Activated CD4-positive, CD25-positive, alpha-beta regulatory T cell treated with anti-CD3 and anti-CD28 coated beads, Interleukin-2, amount 50 U/mL, for 72 hours (primary cell): ENCODE measurements at regions not wholly inside any gene's neighbourhood (a gene's known extent, or its start where the extent isn't known, plus 50 kb on each side); places are given as distances from the start of the nearest gene placed in this dataset.
"Not testable (repeated sequence)": the region's sequence is repeated elsewhere in the genome, so short reads cannot be mapped to it uniquely, and the experiment has no call there.

Experiments
- DNase-seq: peaks from one replicate; pipeline ENCODE4 v3.0.0; 2021

DNA sequence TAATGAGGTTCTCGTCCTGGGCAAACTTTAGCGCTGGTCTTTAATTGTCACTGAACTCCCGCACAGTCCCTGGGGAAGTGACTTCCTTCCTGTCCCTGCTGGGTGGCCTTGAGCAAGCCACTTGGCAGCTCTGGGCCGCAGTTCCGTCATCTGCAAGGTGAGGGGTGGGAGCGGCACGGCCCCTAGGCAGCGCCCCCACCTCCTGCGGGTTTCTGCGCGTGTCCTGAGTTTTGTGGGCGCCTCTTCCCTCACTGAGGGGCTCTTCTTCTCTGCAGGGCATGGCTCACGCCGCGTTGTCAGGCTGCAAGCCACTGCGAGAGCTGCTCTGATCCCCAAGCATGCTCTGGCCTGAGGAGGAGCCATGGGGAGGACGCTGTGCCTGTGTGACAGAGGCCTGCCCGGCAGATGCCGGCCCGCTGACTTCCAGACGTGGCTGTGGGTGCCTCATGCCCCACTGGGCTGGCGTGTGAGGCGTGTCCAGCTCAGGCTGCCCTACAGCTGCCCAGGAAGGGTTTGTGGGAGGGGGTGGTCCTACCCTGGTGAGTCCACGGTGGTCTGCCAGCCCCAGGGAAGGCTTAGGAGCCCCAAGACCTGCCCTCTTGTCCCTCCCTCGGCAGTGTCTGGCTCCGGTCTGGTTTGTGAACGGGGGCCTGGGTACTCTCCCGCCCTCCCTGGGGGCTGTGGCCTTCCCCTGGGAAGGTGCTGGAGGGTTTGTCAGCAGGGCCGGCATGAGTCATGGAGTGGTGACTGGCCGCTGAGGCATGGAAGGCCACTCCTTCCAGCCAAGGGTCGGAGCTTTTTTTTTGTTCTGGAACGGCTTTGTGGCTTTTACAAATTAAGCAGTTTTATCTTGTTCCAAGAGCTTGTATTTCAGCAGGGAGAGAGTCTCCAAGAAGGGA is 182.0 kb downstream of the SEC14L1 start:
- DNase-seq: peak; percentile 31

DNA sequence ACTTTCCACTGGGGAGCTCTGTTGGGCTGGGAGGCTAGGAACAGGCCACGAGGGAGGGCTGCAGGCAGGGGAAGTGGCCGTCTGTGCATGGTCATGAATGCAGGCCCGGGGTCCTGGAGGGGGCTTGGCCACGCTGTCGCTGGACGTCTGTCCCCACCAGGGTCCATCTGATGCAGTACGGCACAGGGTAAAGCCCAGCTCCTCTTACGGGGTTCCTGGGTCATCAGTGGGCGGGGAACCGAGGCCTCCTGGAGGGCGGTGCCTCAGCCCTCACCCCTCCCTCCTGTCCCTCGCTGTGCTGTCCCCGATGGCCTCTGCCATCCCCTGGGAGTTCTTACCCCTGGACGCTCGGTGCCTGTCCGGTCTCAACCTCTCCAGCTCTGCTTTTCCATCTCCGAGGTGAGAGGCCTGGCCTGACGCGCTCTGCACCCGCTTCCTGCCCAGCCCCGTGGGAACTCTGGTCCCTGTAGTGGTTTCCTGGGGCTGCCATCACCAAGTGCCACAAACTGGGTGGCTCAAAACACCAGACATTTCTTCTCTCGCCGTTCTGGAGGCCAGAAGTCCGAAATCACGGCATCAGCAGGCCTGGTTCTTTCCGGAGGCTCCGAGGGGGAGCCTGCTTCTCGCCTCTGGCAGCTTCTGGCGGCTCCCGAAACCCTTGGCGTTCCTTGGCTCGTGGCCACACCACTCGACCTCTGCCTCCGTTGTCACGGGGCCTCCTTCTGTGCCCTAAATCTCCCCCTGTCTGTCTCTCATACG is 182.8 kb downstream of the SEC14L1 start:
- DNase-seq: peak; percentile 30

- DNase-seq: peak; percentile 21
These were observed 183.5 kb downstream of the SEC14L1 start for GRCh38 chr17:77324227-77324626.

GRCh38 chr17:77325577-77326075 is 184.9 kb downstream of the SEC14L1 start:
- no peak for DNase-seq

GRCh38 chr17:77326076-77326591 is 185.4 kb downstream of the SEC14L1 start:
- DNase-seq: peak; percentile 30

DNA sequence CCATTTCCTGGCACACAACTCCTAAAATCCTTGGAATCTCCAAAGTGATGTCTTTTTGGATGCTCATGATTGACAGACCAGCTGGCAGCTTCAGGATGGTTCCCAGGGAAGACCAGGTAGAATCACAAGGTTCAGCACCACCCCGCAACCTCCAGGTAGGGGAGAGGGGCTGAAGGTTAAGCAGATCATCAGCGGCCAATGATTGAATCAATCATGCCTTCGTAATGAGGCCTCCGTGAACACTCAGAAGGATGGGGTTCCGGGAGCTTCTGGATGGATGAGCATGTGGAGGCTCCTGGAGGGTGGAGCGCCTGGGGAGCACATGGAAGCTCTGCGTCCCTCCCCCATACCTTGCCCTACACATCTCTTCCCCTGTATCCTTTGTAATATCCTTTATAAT is 185.9 kb downstream of the SEC14L1 start:
- DNase-seq: peak; percentile 27

GRCh38 chr17:77327181-77327565 is 186.4 kb downstream of the SEC14L1 start:
- peak; percentile 28 for DNase-seq

- peak; percentile 21 for DNase-seq
These were observed 187.0 kb downstream of the SEC14L1 start for GRCh38 chr17:77327566-77328464.

DNA sequence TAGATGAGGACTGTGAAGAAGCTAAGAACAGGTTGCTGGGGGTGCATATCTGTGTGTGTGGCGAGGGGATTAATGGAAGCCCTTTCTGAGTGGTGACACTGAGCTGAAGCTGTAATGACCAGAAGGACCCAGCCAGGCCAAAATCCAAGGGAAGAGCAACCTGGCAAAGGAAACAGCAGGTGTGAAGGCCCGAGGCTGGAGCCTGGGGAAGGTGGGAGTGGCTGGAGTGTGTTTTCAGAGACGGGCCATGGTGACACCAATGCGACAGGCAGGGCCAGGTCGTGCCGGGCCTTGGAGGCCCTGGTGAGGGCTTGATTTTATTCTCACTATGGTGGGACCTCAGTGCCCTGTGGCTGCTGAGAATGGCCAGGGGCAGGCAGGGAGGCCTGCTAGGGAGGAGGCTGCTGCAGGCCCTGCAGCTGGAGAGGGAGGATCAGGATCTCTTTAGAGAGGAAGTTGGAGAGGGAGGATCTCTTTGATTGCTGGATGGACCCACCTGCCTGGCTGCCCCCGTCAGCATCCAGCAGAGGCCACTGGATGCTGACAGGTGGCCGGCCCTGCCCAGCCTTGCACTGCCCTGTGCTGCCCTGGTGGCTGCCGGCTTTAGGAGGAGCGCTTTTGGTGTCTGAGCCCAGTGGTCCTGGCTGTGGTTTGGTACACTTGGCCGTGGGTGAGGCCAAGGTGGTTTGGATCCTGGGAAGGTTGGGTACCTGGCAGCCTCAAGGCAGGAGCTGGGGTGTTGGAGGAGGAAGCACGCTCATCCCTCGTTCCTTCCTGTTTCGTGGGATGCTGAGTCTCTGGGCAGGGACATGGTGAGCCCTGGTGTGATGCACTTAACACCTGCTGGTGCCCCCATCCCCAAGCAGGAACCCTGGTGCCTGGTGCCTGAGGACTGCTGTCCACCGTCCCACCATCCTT is 188.3 kb downstream of the SEC14L1 start:
- peak; percentile 29 for DNase-seq

DNA sequence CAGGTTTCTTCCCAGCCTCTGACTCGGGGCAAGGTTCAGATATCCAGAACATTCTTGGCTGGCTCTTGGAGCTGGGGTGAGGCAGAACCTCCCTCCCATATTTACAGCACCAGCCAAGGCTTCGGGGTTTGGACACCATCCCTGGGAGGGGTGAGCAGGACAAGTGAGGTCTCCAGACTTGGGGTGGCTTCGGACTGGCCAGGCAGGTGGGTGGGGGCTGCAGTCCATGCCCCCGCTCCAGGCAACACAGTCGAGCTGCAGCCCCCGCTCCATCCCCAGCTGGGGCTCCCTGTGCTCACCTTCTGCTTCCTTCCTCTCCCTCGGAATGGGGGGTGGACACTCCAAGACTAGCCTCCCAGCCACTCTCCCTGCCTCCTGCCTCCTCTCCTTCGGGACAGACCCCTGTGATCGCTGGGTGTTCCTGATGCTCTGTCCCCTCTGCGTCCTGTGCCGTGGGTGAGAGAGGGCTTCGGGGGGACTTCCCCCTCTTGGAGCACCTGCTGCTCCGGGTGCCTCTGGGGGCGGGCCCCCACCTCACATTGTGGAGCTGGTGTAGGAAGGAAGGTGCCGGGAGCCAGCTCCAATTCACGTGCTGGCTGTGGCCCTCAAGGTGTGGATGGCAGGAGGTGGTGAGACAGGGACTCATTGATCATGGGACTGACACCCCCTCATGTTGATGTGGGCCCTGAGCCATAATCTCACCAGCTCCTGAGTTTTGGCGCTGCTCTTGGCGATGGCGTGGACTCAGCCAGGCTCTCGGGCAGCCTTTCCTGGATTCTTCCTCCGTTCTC is 189.2 kb downstream of the SEC14L1 start:
- peak; percentile 31 for DNase-seq

DNA sequence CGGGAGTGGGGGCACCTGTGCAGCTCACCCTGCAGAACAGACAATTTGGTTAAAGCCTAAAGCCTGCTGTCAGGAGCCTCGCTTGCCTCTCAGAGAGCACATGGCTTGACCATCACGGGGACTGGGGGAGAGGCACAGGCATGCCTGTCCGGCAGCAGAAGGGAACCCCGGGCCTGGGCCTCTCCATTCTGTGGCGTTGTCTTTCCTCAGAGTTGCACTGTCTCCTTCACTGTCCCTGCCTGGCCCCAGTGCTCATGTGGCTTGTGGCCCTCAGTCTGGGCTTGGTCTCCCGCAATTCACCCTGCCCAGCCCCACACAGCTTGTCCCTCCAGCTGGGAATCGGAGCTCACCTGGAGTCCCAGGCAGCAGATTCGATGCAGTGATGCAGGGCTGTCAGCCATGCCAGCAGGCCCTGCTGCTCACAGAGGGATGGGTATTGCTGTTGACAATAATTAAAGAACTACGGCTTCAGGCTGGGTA is 189.9 kb downstream of the SEC14L1 start:
- peak; percentile 28 for DNase-seq

- DNase-seq: peak; percentile 98
These were observed 190.6 kb downstream of the SEC14L1 start for GRCh38 chr17:77331301-77331864.

DNA sequence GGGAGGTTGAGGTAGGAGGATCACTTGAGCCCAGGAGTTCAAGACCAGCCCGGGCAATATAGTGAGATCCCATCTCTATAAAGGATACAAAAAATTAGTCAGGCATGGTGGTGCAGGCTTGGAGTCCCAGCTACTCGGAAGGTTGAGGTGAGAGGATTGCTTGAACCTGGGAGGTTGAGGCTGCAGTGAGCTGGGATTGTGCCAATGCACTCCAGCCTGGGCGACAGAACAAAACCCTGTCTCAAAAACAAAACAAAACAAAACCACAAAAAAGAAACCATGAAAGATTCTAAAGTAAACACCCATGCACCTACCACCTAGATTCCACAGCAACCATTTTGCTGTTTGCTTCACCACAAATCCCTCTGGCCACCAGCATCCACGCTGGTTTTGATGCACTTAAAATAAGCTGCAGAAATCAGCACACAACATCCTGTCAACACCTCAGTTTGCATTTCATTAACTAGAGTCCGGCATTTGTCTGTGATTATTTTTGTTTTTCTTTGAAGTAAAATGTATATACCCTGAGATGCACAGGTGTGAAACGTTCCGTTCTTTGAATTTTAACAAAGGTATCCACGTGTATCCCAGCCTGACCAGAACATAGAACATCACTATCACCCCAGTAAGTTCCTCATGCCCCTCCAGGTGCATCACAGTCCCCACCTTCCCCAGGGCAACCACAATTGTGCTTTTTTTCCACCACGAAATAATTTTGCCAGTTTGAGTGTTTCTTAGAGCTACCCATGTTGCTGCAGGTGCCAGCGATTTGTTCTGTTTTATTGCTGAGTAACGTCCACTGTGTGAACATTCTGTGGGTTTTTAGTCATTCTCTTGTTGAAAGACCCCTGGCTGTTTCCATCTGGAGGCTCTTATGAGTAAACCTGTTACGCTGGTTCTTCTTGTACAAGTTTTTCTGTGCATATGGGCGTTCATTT is 191.5 kb downstream of the SEC14L1 start:
- peak; percentile 26 for DNase-seq

- DNase-seq: no peak
These were observed 192.4 kb downstream of the SEC14L1 start for GRCh38 chr17:77332981-77333685.

- no peak for DNase-seq
These were observed 196.4 kb downstream of the SEC14L1 start for GRCh38 chr17:77337150-77337549.

DNA sequence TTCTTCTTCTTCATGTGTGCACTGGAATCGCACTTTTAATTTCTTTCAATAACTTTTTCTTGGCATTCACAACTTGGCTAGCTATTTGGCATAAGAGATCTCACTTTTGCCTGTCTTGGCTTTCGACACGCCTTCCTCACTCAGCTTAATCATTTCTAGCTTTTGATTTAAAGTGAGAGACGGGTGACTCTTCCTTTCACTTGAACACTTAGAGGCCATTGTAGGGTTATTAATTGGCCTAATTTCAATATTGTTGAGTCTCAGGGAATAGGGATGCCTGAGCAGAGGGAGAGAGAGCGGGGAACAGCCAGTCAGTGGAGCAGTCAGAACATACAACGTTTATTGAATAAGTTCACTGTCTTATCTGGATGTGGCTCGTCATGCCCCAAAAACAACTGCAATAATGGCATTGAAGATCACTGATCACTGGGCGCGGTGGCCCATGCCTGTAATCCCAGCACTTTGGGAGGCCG is 200.3 kb downstream of the SEC14L1 start:
- DNase-seq: no peak

DNA sequence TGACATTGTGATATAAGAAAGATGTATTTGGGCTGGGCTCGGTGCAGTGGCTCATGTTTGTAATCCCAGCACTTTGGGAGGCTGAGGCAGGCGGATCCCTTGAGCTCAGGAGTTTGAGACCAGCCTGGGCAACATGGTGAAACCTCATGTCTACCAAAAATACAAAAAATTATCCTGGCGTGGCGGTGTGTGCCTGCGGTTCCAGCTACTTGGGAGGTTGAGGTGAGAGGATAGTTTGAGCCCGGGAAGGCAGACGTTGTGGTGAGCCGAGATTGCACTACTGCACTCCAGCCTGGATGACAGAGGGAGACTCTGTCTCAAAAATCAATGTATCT is 201.9 kb downstream of the SEC14L1 start:
- not testable (repeated sequence) for DNase-seq
